Tibial nerve (tissue), 4 donors: ENCODE measurements at regions not wholly inside any gene's neighbourhood (a gene's known extent, or its start where the extent isn't known, plus 50 kb on each side); places are given as distances from the start of the nearest gene placed in this dataset.
"Not testable (repeated sequence)": the region's sequence is repeated elsewhere in the genome, so short reads cannot be mapped to it uniquely, and the experiment has no call there.

Experiments
- DNase-seq, 2 donors: peaks; one replicate each; pipeline ENCODE4 v3.0.0-alpha.2; 2019; ENCODE audit warnings: low spot score in 2 of 2
- H3K27ac ChIP-seq, 4 donors: fragments of 200-600 bp; sonication (generic) in 3 of 4; one replicate each; pipeline ENCODE4 v1.5.1; 2017 to 2019; ENCODE audit warnings: mild to moderate bottlenecking in 1 of 4
- H3K27me3 ChIP-seq, 2 donors: fragments of 200-600 bp; sonication (generic) in 1 of 2; one replicate each; pipeline versions ENCODE4 v1.5.1 to v1.6.0; 2017 to 2019
- H3K36me3 ChIP-seq, 3 donors: fragments of 200-600 bp; sonication (generic); one replicate each; pipeline ENCODE4 v1.5.1; 2018 to 2019
- H3K4me1 ChIP-seq, 4 donors: fragments of 200-600 bp; sonication (generic) in 3 of 4; one replicate each; pipeline ENCODE4 v1.5.1; 2017 to 2019
- H3K4me3 ChIP-seq, 4 donors: fragments of 200-600 bp; sonication (generic) in 3 of 4; one replicate each; pipeline ENCODE4 v1.5.1; 2017 to 2019; ENCODE audit warnings: mild to moderate bottlenecking in 1 of 4, moderate library complexity in 1 of 4
- H3K9me3 ChIP-seq, 4 donors: fragments of 200-600 bp; sonication (generic) in 3 of 4; one replicate each; pipeline ENCODE4 v1.5.1; 2017 to 2019
- EP300 ChIP-seq, 2 donors: sonication (generic); formaldehyde crosslinking; IDR thresholded peaks; one replicate each; pipeline ENCODE4 v1.6.1; 2017; ENCODE audit warnings: antibody characterized with exemption in 2 of 2, mild to moderate bottlenecking in 1 of 2
- POLR2A ChIP-seq, 2 donors: fragments of 450-650 bp; IDR thresholded peaks; one replicate each; pipeline ENCODE4 v1.6.1; 2017; ENCODE audit warnings: antibody characterized with exemption in 2 of 2, mild to moderate bottlenecking in 2 of 2, moderate library complexity in 2 of 2
- WGBS, 2 donors: methylation state at CpG; one replicate each; pipeline ENCODE4 v1.1.5; 2018; 5-methylcytosine and 5-hydroxymethylcytosine counted together
- TF ChIP-seq, protein P1 (sequence below), 5 experiments: fragments of 200-600 bp in 3 of 5; fragments of 450-650 bp in 2 of 5; sonication (generic) in 3 of 5; IDR thresholded peaks; one replicate each; pipeline ENCODE4 v1.5.1; 2016 to 2019; ENCODE audit warnings: antibody characterized with exemption in 5 of 5, mild to moderate bottlenecking in 3 of 5, moderate library complexity in 2 of 5

DNA sequence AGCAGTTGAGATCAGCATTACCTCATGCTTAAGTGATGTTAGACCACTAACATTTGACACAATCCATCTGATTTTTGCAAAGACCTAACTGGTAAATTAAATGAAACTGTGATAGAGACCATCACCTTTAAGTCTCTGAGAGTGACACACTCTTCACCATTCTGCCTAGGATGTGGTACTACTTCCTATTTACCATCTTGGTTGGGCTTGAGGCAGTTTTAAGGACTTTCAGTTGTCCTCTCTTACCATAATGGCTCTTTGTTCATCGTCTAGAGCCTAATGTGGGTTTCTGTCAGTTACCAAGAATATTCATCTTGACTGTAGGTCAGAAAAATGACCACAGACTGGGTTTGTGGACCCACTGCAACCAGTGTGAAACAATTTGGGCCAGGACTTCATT is 158.1 kb downstream of the CETN3 start:
- TF ChIP-seq, protein P1, sequence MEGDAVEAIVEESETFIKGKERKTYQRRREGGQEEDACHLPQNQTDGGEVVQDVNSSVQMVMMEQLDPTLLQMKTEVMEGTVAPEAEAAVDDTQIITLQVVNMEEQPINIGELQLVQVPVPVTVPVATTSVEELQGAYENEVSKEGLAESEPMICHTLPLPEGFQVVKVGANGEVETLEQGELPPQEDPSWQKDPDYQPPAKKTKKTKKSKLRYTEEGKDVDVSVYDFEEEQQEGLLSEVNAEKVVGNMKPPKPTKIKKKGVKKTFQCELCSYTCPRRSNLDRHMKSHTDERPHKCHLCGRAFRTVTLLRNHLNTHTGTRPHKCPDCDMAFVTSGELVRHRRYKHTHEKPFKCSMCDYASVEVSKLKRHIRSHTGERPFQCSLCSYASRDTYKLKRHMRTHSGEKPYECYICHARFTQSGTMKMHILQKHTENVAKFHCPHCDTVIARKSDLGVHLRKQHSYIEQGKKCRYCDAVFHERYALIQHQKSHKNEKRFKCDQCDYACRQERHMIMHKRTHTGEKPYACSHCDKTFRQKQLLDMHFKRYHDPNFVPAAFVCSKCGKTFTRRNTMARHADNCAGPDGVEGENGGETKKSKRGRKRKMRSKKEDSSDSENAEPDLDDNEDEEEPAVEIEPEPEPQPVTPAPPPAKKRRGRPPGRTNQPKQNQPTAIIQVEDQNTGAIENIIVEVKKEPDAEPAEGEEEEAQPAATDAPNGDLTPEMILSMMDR (IDR thresholded peaks at IDR 0.05) = no peak
- TF ChIP-seq EP300 (IDR thresholded peaks at IDR 0.05) = no peak
- no peak for TF ChIP-seq POLR2A (IDR thresholded peaks at IDR 0.05)
- Histone ChIP-seq H3K9me3 (no peaks in the 10 kb centered on the region), H3K4me1 (no peaks in the 10 kb centered on the region), H3K4me3 (no peak overlapping the region), H3K27me3 (no peaks in the 10 kb centered on the region), H3K27ac (no peak overlapping the region), H3K36me3 (no peaks in the 10 kb centered on the region)
- 50 to 61% methylated on average over 1 of the region's 1 CpG for WGBS, 2 donors
- no peak for DNase-seq

DNA sequence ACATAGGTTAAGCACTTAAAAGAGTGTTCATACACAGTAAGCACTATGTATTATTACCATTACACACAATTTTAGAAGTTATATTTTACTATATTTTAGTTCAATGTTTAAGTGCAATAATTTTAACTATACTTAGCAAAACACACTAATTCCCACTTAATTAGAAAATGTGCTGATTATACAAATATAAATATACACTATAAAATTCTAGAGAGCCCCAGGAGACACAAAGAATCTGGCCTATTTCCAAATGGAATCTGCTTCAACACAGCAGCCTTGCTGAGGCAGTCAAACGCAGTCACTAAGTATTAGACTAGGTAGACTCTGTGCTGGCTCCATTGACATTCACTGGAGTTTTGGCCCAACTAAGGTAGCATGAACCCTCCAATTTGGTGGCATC is 160.9 kb downstream of the CETN3 start:
- no peaks in the 10 kb centered on the region for H3K27me3 ChIP-seq
- H3K27ac ChIP-seq = no peak overlapping the region
- 42 to 53% methylated on average over 1 of the region's 1 CpG for whole genome bisulfite sequencing, 2 donors
- no peaks in the 10 kb centered on the region for H3K4me1 ChIP-seq
- TF ChIP-seq EP300 (IDR thresholded peaks at IDR 0.05) (no peak), POLR2A (IDR thresholded peaks at IDR 0.05) (no peak)
- TF ChIP-seq, protein P1 (IDR thresholded peaks at IDR 0.05) = no peak
- H3K36me3 ChIP-seq = no peaks in the 10 kb centered on the region
- no peak overlapping the region for H3K4me3 ChIP-seq
- no peak for DNase-seq
- no peaks in the 10 kb centered on the region for H3K9me3 ChIP-seq

DNA sequence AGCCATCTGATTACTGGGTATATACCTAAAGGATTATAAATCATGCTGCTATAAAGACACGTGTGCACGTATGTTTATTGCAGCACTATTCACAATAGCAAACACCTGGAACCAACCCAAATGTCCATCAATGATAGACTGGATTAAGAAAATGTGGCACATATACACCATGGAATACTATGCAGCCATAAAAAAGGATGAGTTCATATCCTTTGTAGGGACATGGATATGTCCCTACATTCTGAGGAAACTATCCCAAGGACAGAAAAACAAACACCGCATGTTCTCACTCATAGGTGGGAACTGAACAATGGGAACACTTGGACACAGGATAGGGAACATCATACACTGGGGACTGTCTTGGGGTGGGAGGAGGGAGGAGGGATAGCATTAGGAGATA is 165.7 kb downstream of the CETN3 start:
- not testable (repeated sequence) for H3K4me1 ChIP-seq, H3K9me3 ChIP-seq, H3K27me3 ChIP-seq, H3K4me3 ChIP-seq, H3K36me3 ChIP-seq, DNase-seq, H3K27ac ChIP-seq
- whole genome bisulfite sequencing, 2 donors = 95 to 98% methylated on average over 3 of the region's 3 CpGs

DNA sequence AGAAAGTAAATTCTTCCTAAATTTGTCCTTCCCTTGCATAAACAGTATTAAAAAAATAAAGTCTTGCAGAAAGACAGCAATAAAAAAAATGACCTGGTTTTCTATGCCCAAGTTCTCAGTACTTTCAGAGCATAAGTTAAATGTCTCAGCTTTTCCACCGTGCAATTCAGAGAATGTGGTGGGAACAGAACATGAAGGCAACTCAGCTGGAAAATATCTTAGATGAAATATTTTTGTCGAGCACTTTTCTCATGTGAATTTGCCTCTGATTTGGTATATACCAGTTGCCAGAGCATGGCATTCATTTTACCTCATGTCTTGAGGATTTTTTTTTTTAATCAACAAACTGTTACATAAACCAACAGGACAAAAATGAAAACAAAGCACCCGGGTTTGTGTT is 176.1 kb downstream of the CETN3 start:
- DNase-seq = no peak
- H3K27me3 ChIP-seq = no peaks in the 10 kb centered on the region
- H3K27ac ChIP-seq = no peak overlapping the region
- TF ChIP-seq POLR2A (IDR thresholded peaks at IDR 0.05) (no peak), EP300 (IDR thresholded peaks at IDR 0.05) (no peak)
- TF ChIP-seq, protein P1 (IDR thresholded peaks at IDR 0.05) = no peak
- H3K4me1 ChIP-seq = no peaks in the 10 kb centered on the region
- no peaks in the 10 kb centered on the region for H3K9me3 ChIP-seq
- no peak overlapping the region for H3K4me3 ChIP-seq
- WGBS, 2 donors = 28 to 31% methylated on average over 3 of the region's 3 CpGs
- H3K36me3 ChIP-seq = no peaks in the 10 kb centered on the region

DNA sequence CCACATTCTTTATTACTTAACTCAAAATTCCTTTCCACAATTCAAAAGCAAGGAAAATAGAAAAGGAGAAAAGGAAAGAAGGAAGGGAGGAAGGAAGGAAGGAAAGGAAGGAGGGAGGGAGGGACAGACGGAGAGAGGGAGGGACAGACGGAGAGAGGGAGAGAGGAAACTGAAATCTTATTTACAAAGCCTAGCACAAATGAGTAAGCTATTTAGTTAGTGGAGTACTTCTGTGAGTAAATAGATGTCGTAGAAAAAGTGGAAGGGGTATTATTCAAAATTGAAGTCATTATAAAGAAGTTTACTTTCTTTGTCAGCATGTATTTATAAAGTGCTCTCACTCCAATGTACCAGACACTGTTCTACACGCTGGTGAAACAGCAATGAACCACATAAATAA is 177.9 kb downstream of the CETN3 start:
- H3K27ac ChIP-seq = no peak overlapping the region
- no peak for DNase-seq
- 54 to 62% methylated on average over 4 of the region's 4 CpGs for WGBS, 2 donors
- H3K4me1 ChIP-seq = peaks cover 0 to 9% (median 6%) of the 10 kb centered on the region in 4 donors
- TF ChIP-seq EP300 (IDR thresholded peaks at IDR 0.05) (no peak), POLR2A (IDR thresholded peaks at IDR 0.05) (no peak)
- TF ChIP-seq, protein P1 (IDR thresholded peaks at IDR 0.05) = no peak
- no peaks in the 10 kb centered on the region for H3K9me3 ChIP-seq
- no peaks in the 10 kb centered on the region for H3K27me3 ChIP-seq
- H3K36me3 ChIP-seq = no peaks in the 10 kb centered on the region
- no peak overlapping the region for H3K4me3 ChIP-seq

DNA sequence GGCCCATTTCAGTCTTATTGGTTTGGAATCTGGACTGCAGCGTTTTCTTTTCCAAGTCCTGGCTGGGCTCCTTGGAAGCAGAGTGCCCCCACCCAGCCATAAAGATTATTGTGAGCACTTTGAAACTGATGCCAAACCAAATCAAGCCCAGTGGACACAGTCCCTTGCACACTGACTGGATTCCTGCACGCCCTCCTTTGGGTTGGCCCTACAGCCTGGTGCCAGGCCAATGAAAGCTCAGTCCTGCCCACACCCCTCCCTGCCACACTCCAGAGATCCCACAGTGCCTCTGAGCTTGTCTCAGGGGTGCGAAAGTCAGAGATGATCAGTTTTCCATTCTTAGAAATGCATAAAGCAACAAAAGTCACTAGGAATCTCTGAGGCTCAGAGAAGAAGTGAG is 181.9 kb downstream of the CETN3 start:
- Histone ChIP-seq H3K36me3 (no peaks in the 10 kb centered on the region), H3K27ac (no peak overlapping the region), H3K27me3 (no peaks in the 10 kb centered on the region), H3K9me3 (no peaks in the 10 kb centered on the region), H3K4me3 (no peak overlapping the region), H3K4me1 (peaks cover 0 to 9% (median 6%) of the 10 kb centered on the region in 4 donors)
- TF ChIP-seq EP300 (IDR thresholded peaks at IDR 0.05) = no peak
- TF ChIP-seq, protein P1 (IDR thresholded peaks at IDR 0.05) = no peak
- TF ChIP-seq POLR2A (IDR thresholded peaks at IDR 0.05) = no peak
- WGBS, 2 donors = 23% methylated on average over 3 of the region's 3 CpGs
- DNase-seq = no peak
